Smooth muscle cell (in vitro differentiated cells): ENCODE measurements at regions not wholly inside any gene's neighbourhood (a gene's known extent, or its start where the extent isn't known, plus 50 kb on each side); places are given as distances from the start of the nearest gene placed in this dataset.

ENCODE experiments used
- DNase-seq: peaks from one replicate; lab custom pipeline; 2025; ENCODE audit not compliant: unreplicated experiment; lab: John Stamatoyannopoulos, UW
- H2AFZ ChIP-seq: fragments of 200-600 bp; sonication (generic); 2 replicates; pipeline ENCODE4 v1.6.0; 2016; ENCODE audit warnings: antibody characterized with exemption, low read depth, mild to moderate bottlenecking
- H3F3A ChIP-seq: fragments of 200-600 bp; sonication (generic); 2 replicates; pipeline ENCODE4 v1.6.0; 2017; ENCODE audit warnings: antibody characterized with exemption, low read depth
- H3K27ac ChIP-seq: fragments of 200-600 bp; sonication (generic); 2 replicates; pipeline ENCODE4 v1.5.1; 2016; ENCODE audit warnings: low read depth, mild to moderate bottlenecking
- H3K27me3 ChIP-seq: fragments of 200-600 bp; sonication (generic); 2 replicates; pipeline ENCODE4 v1.6.1; 2016; ENCODE audit warnings: low read depth, mild to moderate bottlenecking
- H3K36me3 ChIP-seq: fragments of 200-600 bp; sonication (generic); 2 replicates; pipeline ENCODE4 v1.5.1; 2016; ENCODE audit warnings: low read depth
- H3K4me1 ChIP-seq: fragments of 200-600 bp; sonication (generic); 2 replicates; pipeline ENCODE4 v1.5.1; 2016; ENCODE audit warnings: low read depth
- H3K4me2 ChIP-seq: fragments of 200-600 bp; sonication (generic); 2 replicates; pipeline ENCODE4 v1.6.0; 2016; ENCODE audit warnings: mild to moderate bottlenecking
- H3K4me3 ChIP-seq: fragments of 200-600 bp; sonication (generic); 2 replicates; pipeline ENCODE4 v1.5.1; 2016; ENCODE audit warnings: mild to moderate bottlenecking
- H3K79me2 ChIP-seq: fragments of 200-600 bp; sonication (generic); 2 replicates; pipeline ENCODE4 v1.6.0; 2016; ENCODE audit warnings: low read depth, mild to moderate bottlenecking
- H3K9ac ChIP-seq: fragments of 200-600 bp; sonication (generic); 2 replicates; pipeline ENCODE4 v1.6.0; 2016; ENCODE audit warnings: low read depth
- H3K9me3 ChIP-seq: fragments of 200-600 bp; sonication (generic); replicated peaks from 2 replicates; pipeline ENCODE4 v1.5.1; 2016; ENCODE audit warnings: low read depth
- H4K20me1 ChIP-seq: fragments of 200-600 bp; sonication (generic); 2 replicates; pipeline ENCODE4 v1.6.0; 2016; ENCODE audit warnings: low read depth
- WGBS: methylation state at CpG from one replicate; pipeline ENCODE4 v1.1.7; 2016; ENCODE audit warnings: low lambda C conversion rate; 5-methylcytosine and 5-hydroxymethylcytosine counted together
- TF ChIP-seq, protein P1 (sequence below): fragments of 200-600 bp; sonication (generic); IDR thresholded peaks from 2 replicates; pipeline ENCODE4 v1.5.1; 2017; ENCODE audit warnings: borderline replicate concordance, mild to moderate bottlenecking, antibody characterized with exemption; ENCODE audit not compliant: insufficient read depth, poor library complexity, severe bottlenecking

DNA sequence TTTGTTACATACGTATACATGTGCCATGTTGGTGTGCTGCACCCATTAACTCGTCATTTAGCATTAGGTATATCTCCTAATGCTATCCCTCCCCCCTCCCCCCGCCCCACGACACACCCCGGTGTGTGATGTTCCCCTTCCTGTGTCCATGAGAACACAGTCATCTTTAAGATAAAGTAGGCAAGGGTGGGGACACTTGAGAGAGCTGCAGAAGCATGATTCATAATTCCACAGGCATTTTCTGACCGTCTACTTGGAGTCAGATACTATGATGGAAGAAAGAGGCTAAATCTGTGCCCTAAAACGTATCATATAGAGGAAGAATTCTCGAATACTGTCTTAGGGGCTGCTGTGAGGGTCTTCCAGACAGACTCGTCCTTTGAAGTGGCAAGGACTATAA lies 145.9 kb upstream of the VASH1 start:
- no peak overlapping the region for H2AFZ ChIP-seq
- H3K4me1 ChIP-seq, result no peaks in the 10 kb centered on the region
- no peak overlapping the region for H3K4me2 ChIP-seq
- H4K20me1 ChIP-seq, result no peaks in the 10 kb centered on the region
- no peaks in the 10 kb centered on the region for H3K36me3 ChIP-seq
- no peak overlapping the region for H3K9ac ChIP-seq
- no peak overlapping the region for H3K27ac ChIP-seq
- DNase-seq, result no peak
- H3K79me2 ChIP-seq, result no peaks in the 10 kb centered on the region
- H3K9me3 ChIP-seq, result no peaks in the 10 kb centered on the region
- no peak overlapping the region for H3K4me3 ChIP-seq
- no peaks in the 10 kb centered on the region for H3F3A ChIP-seq
- TF ChIP-seq, protein P1, sequence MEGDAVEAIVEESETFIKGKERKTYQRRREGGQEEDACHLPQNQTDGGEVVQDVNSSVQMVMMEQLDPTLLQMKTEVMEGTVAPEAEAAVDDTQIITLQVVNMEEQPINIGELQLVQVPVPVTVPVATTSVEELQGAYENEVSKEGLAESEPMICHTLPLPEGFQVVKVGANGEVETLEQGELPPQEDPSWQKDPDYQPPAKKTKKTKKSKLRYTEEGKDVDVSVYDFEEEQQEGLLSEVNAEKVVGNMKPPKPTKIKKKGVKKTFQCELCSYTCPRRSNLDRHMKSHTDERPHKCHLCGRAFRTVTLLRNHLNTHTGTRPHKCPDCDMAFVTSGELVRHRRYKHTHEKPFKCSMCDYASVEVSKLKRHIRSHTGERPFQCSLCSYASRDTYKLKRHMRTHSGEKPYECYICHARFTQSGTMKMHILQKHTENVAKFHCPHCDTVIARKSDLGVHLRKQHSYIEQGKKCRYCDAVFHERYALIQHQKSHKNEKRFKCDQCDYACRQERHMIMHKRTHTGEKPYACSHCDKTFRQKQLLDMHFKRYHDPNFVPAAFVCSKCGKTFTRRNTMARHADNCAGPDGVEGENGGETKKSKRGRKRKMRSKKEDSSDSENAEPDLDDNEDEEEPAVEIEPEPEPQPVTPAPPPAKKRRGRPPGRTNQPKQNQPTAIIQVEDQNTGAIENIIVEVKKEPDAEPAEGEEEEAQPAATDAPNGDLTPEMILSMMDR, result no peak
- WGBS, result 77% methylated on average over 8 of the region's 9 CpGs
- peaks cover 14% of the 10 kb centered on the region for H3K27me3 ChIP-seq

GRCh38 chr14:76617440-76617839 lies 143.8 kb upstream of the VASH1 start:
- H2AFZ ChIP-seq, result no peak overlapping the region
- H4K20me1 ChIP-seq, result no peaks in the 10 kb centered on the region
- H3K27ac ChIP-seq, result no peak overlapping the region
- peaks cover 17% of the 10 kb centered on the region for H3K27me3 ChIP-seq
- H3F3A ChIP-seq, result no peaks in the 10 kb centered on the region
- H3K9ac ChIP-seq, result no peak overlapping the region
- no peaks in the 10 kb centered on the region for H3K9me3 ChIP-seq
- whole genome bisulfite sequencing, result 89% methylated on average over 4 of the region's 4 CpGs
- no peaks in the 10 kb centered on the region for H3K79me2 ChIP-seq
- no peak for DNase-seq
- TF ChIP-seq, protein P1, result no peak
- no peak overlapping the region for H3K4me3 ChIP-seq
- H3K4me2 ChIP-seq, result no peak overlapping the region
- H3K36me3 ChIP-seq, result no peaks in the 10 kb centered on the region
- H3K4me1 ChIP-seq, result no peaks in the 10 kb centered on the region

- no peak for DNase-seq
- H2AFZ ChIP-seq, result no peak overlapping the region
- no peak overlapping the region for H3K4me2 ChIP-seq
- H3F3A ChIP-seq, result no peaks in the 10 kb centered on the region
- no peak overlapping the region for H3K27ac ChIP-seq
- no peaks in the 10 kb centered on the region for H3K9me3 ChIP-seq
- TF ChIP-seq, protein P1, result no peak
- H3K36me3 ChIP-seq, result no peaks in the 10 kb centered on the region
- no peaks in the 10 kb centered on the region for H3K27me3 ChIP-seq
- no peaks in the 10 kb centered on the region for H3K4me1 ChIP-seq
- no peaks in the 10 kb centered on the region for H3K79me2 ChIP-seq
- no peak overlapping the region for H3K9ac ChIP-seq
- H4K20me1 ChIP-seq, result no peaks in the 10 kb centered on the region
- no peak overlapping the region for H3K4me3 ChIP-seq
Measured at GRCh38 chr14:76636602-76637001, 124.7 kb upstream of the VASH1 start.

DNA sequence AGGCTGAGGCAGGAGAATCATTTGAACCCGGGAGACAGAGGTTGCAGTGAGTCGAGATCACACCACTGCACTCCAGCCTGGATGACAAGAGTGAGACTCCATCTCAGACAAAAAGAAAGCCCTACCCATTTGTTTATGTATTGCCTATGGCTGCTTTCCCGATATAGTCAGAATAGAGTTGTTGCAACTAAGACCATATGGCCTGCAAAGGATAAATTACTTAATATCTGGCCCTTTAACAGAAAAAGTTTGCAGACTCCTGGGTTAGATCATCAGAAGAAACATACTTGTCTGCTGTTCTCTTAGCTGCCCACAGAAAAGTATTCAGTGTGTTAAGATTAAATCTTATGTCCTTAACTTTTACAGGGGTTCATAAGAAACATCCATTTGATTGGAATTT lies 122.4 kb upstream of the VASH1 start:
- H3K27me3 ChIP-seq, result no peaks in the 10 kb centered on the region
- no peak overlapping the region for H3K27ac ChIP-seq
- TF ChIP-seq, protein P1, result no peak
- H2AFZ ChIP-seq, result no peak overlapping the region
- H3K79me2 ChIP-seq, result no peaks in the 10 kb centered on the region
- no peak for DNase-seq
- H3K9ac ChIP-seq, result no peak overlapping the region
- H3K4me1 ChIP-seq, result no peaks in the 10 kb centered on the region
- H4K20me1 ChIP-seq, result no peaks in the 10 kb centered on the region
- WGBS, result 74% methylated on average over 3 of the region's 3 CpGs
- H3K4me2 ChIP-seq, result no peak overlapping the region
- H3K36me3 ChIP-seq, result no peaks in the 10 kb centered on the region
- no peak overlapping the region for H3K4me3 ChIP-seq
- no peaks in the 10 kb centered on the region for H3K9me3 ChIP-seq
- H3F3A ChIP-seq, result no peaks in the 10 kb centered on the region
